GM12865 (cell line): ENCODE measurements at regions not wholly inside any gene's neighbourhood (a gene's known extent, or its start where the extent isn't known, plus 50 kb on each side); places are given as distances from the start of the nearest gene placed in this dataset.

Source experiments
- DNase-seq: peaks from one replicate; pipeline ENCODE4 v3.0.0; 2010; ENCODE audit warnings: low read depth
- H3K4me3 ChIP-seq: 2 replicates; pipeline ENCODE4 v1.5.1; 2011; ENCODE audit warnings: mild to moderate bottlenecking, low read depth, low read length, control low read depth
- TF ChIP-seq, protein P1 (sequence below): IDR thresholded peaks from 2 replicates; pipeline ENCODE4 v1.5.1; 2011; ENCODE audit warnings: low read length, control low read depth, low read depth, inconsistent platforms; ENCODE audit not compliant: insufficient read depth; ENCODE audit errors: missing control alignments

DNA sequence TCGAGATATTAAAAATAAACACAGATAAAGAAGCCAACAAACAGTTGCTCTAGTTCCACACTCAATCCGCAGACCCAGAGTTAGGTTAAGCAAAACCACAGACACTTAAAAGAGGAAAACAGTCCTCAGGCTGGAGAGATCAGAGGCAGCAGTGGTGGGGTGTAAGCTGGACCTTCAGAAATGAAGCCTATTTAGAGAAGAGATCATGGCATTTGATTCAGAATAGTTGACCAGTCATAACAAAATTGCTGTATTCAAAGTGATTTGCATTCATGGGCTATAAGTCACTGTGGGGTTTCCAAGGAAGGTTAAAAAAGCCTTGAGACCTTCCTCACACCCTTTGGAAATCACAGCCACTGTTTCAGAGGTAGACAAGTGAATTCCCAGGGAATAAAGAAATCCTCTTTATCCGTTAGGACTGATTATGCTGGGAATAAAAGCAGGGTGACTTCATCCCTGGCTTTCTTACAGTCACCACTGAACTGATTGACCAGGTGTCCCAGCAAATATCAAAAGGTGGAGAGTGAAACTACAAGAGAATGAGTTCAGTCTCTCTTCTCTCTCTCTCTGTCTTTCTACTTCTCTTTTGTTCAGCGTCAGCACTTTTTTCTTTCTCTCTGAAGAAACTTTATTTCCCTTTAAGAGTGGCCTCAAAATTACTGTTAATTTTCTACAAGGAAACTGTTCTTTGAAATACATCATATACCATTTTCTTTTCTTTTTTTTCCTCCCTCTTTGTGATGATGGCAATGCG is 171.8 kb upstream of the PIK3C3 start:
- H3K4me3 ChIP-seq: no peak overlapping the region
- TF ChIP-seq, protein P1, sequence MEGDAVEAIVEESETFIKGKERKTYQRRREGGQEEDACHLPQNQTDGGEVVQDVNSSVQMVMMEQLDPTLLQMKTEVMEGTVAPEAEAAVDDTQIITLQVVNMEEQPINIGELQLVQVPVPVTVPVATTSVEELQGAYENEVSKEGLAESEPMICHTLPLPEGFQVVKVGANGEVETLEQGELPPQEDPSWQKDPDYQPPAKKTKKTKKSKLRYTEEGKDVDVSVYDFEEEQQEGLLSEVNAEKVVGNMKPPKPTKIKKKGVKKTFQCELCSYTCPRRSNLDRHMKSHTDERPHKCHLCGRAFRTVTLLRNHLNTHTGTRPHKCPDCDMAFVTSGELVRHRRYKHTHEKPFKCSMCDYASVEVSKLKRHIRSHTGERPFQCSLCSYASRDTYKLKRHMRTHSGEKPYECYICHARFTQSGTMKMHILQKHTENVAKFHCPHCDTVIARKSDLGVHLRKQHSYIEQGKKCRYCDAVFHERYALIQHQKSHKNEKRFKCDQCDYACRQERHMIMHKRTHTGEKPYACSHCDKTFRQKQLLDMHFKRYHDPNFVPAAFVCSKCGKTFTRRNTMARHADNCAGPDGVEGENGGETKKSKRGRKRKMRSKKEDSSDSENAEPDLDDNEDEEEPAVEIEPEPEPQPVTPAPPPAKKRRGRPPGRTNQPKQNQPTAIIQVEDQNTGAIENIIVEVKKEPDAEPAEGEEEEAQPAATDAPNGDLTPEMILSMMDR: no peak
- DNase-seq: no peak

DNA sequence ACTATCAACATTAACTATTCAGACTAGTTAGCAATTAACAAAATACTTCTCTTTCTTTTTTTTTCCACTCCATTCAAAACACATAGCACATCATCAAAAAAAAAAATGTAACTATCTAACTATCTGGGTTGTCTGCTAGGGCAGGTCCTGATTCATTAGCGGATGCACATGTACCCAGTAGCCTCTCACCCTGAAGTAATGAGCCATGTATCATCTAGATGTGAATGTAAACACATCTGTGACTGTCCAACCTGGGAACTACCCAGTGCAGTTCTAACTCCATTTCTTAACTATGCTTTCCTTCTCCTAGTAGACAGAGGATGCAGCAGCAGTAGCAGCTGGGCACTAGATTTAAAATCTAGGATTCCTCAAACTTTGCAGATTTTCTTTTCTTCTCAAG is 183.1 kb upstream of the PIK3C3 start:
- TF ChIP-seq, protein P1: no peak
- DNase-seq: no peak
- H3K4me3 ChIP-seq: no peak overlapping the region

DNA sequence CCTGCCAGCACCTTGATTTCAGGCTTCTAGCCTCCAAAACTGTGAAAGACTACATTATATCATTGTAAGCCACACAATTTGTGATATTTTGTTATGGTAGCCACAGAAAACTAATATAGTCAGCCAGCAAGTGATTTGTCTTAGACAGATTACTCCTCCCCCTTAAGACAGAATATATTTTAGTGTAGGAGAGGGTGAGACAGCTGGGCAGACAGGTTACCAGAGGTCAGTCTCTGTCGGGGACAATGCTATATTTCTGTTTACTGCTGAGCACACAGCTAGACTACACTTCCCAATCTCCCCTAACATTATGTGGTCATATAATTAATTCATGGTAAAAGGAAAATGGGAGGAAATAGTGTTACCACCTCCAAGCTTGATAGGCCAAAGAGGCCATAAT is 185.8 kb upstream of the PIK3C3 start:
- H3K4me3 ChIP-seq: no peak overlapping the region
- no peak for DNase-seq
- TF ChIP-seq, protein P1: no peak

DNA sequence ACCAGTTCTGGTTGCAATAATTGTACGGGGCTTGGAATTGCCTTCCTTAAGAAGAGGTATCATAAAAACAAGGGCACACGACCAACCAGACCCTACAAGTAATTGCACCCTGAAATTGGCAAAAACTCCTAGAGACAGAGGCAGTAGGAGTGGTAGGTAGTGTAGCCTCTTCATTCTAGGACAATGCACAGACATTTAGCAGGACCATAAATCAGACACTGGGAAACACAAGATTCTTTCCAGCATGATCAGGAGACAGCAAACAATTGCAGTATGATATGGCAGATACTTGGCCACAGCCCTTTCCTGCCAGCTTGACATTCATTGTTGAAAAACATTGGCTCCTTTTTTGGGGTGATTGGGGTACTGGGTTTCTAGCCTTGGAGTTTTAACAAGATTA is 186.6 kb upstream of the PIK3C3 start:
- H3K4me3 ChIP-seq: no peak overlapping the region
- DNase-seq: no peak
- TF ChIP-seq, protein P1: no peak

DNA sequence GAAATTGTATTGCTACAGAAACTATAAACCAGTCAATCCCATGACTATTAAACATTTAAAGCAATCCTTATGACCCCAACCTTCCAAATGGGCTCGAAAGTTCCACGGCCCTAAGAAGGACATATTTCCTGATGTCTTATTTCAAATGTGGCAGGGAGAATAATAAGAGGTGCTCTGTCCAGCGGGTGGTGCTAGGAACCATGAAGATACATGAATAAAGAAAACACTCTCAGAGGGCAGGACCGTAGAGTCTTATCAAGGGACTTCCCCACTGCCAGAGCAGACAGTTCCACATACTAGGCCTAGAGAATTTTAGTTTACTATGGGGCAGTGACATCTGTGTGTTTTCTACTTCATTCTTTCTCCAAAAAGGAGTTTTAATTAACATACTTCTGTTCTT is 187.1 kb upstream of the PIK3C3 start:
- TF ChIP-seq, protein P1: no peak
- no peak overlapping the region for H3K4me3 ChIP-seq
- DNase-seq: peak; percentile 5

DNA sequence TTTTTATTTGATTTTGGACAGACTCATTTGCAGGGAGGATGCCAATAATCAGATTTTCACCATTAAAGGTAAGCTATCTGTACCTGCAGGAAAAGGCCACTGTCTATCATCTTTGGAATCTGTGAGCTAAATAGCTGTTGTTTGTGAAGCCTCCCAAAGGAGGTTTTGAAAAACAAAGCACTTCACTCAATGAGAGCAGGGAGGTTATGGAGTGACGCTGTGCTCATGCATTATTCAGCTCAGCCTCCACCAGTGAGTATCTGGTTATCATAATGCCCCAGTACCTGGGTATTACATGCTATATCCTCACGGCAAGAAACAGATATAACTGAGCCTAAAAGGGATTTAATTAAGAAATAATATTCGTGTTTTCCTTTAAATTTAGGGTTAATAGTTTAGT is 189.6 kb upstream of the PIK3C3 start:
- TF ChIP-seq, protein P1: no peak
- no peak for DNase-seq

DNA sequence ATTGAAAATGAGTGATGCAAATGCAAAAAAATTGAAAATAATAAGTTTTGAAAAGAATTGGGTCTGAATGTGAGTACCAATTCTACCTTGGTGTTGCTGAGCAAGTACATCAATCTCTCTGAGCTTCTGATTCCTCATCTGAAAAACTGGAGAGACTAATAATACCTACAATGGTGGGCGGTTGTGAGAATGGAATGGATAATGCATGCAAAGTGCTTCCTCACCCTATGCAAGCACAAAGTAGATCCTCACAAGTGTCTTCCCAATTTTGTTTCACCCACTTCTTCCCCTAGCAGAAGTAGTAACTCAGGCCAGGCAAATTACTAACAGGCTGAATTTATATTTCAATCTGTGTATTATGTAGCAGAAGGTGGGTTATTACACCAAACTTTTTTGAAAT is 191.7 kb upstream of the PIK3C3 start:
- H3K4me3 ChIP-seq: no peak overlapping the region
- TF ChIP-seq, protein P1: no peak
- DNase-seq: no peak

More for the DNA sequence above, 189.6 kb upstream of the PIK3C3 start:
- no peak overlapping the region for H3K4me3 ChIP-seq
